ENCODE measurements at regions not wholly inside any gene's neighbourhood (a gene's known extent, or its start where the extent isn't known, plus 50 kb on each side); places are given as distances from the start of the nearest gene placed in this dataset.
"Not testable (repeated sequence)": the region's sequence is repeated elsewhere in the genome, so short reads cannot be mapped to it uniquely, and the experiment has no call there.

GRCh38 chr12:71385155-71385554, 54.4 kb upstream of the LGR5 start:
- no peak for DNase-seq (ENCODE audit: low read depth)
- no peak for TF ChIP-seq CTCF (conservative IDR thresholded peaks at IDR 0.05; ENCODE audit: low read depth, low read length)
- no peak overlapping the region for H3K4me3 ChIP-seq (ENCODE audit: low read depth, low read length)

GRCh38 chr12:71376711-71377355, 62.8 kb upstream of the LGR5 start:
- not testable (repeated sequence) for H3K4me3 ChIP-seq (ENCODE audit: low read depth, low read length); DNase-seq (ENCODE audit: low read depth)

- peak; percentile 19 for TF ChIP-seq CTCF (conservative IDR thresholded peaks at IDR 0.05; ENCODE audit: low read depth, low read length)
- peak; percentile 33 for DNase-seq (ENCODE audit: low read depth)
- no peak overlapping the region for H3K4me3 ChIP-seq (ENCODE audit: low read depth, low read length)
Measured at GRCh38 chr12:71371122-71371521, 68.5 kb upstream of the LGR5 start.

GRCh38 chr12:71360013-71360412, 79.6 kb upstream of the LGR5 start:
- TF ChIP-seq CTCF (conservative IDR thresholded peaks at IDR 0.05; ENCODE audit: low read depth, low read length) = no peak
- no peak for DNase-seq (ENCODE audit: low read depth)
- H3K4me3 ChIP-seq (ENCODE audit: low read depth, low read length) = no peak overlapping the region

GRCh38 chr12:71356569-71356968, 83.0 kb upstream of the LGR5 start:
- no peak overlapping the region for H3K4me3 ChIP-seq (ENCODE audit: low read depth, low read length)
- no peak for DNase-seq (ENCODE audit: low read depth)
- TF ChIP-seq CTCF (conservative IDR thresholded peaks at IDR 0.05; ENCODE audit: low read depth, low read length) = no peak

GRCh38 chr12:71354871-71355270, 84.7 kb upstream of the LGR5 start:
- DNase-seq (ENCODE audit: low read depth) = no peak
- no peak overlapping the region for H3K4me3 ChIP-seq (ENCODE audit: low read depth, low read length)
- no peak for TF ChIP-seq CTCF (conservative IDR thresholded peaks at IDR 0.05; ENCODE audit: low read depth, low read length)

GRCh38 chr12:71353607-71354006, 86.0 kb upstream of the LGR5 start:
- H3K4me3 ChIP-seq (ENCODE audit: low read depth, low read length) = no peak overlapping the region
- no peak for DNase-seq (ENCODE audit: low read depth)
- TF ChIP-seq CTCF (conservative IDR thresholded peaks at IDR 0.05; ENCODE audit: low read depth, low read length) = no peak
